Esophagus squamous epithelium (tissue), 5 donors: ENCODE measurements at regions not wholly inside any gene's neighbourhood (a gene's known extent, or its start where the extent isn't known, plus 50 kb on each side); places are given as distances from the start of the nearest gene placed in this dataset.

Experiments used
- DNase-seq: peaks from one replicate; lab custom pipeline; 2025; lab: John Stamatoyannopoulos, UW
- H3K27ac ChIP-seq, 4 donors: fragments of 200-600 bp; sonication (generic); one replicate each; pipeline ENCODE4 v1.5.1; 2016 to 2019; ENCODE audit warnings: mild to moderate bottlenecking in 1 of 4
- H3K27me3 ChIP-seq, 4 donors: fragments of 200-600 bp; sonication (generic); 1 replicate in 3 of 4; 2 replicates in 1 of 4; pipeline versions ENCODE4 v1.5.1 to v1.6.0; 2017 to 2021; ENCODE audit warnings: antibody characterized with exemption in 1 of 4
- H3K36me3 ChIP-seq, 3 donors: fragments of 200-600 bp; sonication (generic); one replicate each; pipeline ENCODE4 v1.5.1; 2016 to 2019
- H3K4me1 ChIP-seq, 3 donors: fragments of 200-600 bp; sonication (generic); one replicate each; pipeline ENCODE4 v1.5.1; 2017 to 2019
- H3K4me3 ChIP-seq, 4 donors: fragments of 200-600 bp; sonication (generic); 1 replicate in 3 of 4; 2 replicates in 1 of 4; pipeline ENCODE4 v1.5.1; 2016 to 2019; ENCODE audit warnings: mild to moderate bottlenecking in 2 of 4, moderate library complexity in 1 of 4
- H3K9me3 ChIP-seq, 3 donors: fragments of 200-600 bp; sonication (generic); one replicate each; pipeline ENCODE4 v1.5.1; 2016 to 2019
- CTCF ChIP-seq, 6 experiments: fragments of 450-650 bp in 4 of 6; fragments of 200-600 bp in 2 of 6; sonication (generic) in 2 of 6; IDR thresholded peaks; one replicate each; pipeline ENCODE4 v1.5.1; 2016 to 2019; ENCODE audit warnings: antibody characterized with exemption in 6 of 6, mild to moderate bottlenecking in 4 of 6, moderate library complexity in 4 of 6
- POLR2A ChIP-seq, 4 donors: fragments of 450-650 bp; IDR thresholded peaks; one replicate each; pipeline ENCODE4 v1.6.1; 2017; ENCODE audit warnings: antibody characterized with exemption in 4 of 4, mild to moderate bottlenecking in 4 of 4, moderate library complexity in 3 of 4
- WGBS, 2 donors: methylation state at CpG; one replicate each; pipeline ENCODE4 v1.1.5; 2018; 5-methylcytosine and 5-hydroxymethylcytosine counted together
- intact Hi-C: fragments of 100-400 bp; cut with DNase I; formaldehyde crosslinking; loops from one replicate; pipeline ENCODE4 v1.15.0; 2022
- donor health status: DM: yes; HTN: yes; CAD: no.

- Histone ChIP-seq H3K4me1 (no peaks in the 10 kb centered on the region), H3K9me3 (no peaks in the 10 kb centered on the region), H3K4me3 (no peak overlapping the region), H3K27ac (no peak overlapping the region), H3K27me3 (peaks cover 0 to 22% (median 0%) of the 10 kb centered on the region in 4 donors), H3K36me3 (no peaks in the 10 kb centered on the region)
- intact Hi-C loops: no loop called here
- no peak for DNase-seq
- 31 to 46% methylated on average over 2 of the region's 2 CpGs for WGBS, 2 donors
- TF ChIP-seq CTCF (IDR thresholded peaks at IDR 0.05): no peak
- no peak for TF ChIP-seq POLR2A (IDR thresholded peaks at IDR 0.05)
Observed at GRCh38 chr18:59966913-59967312, 67.1 kb downstream of the PMAIP1 start.

GRCh38 chr18:59963229-59963628 lies 63.4 kb downstream of the PMAIP1 start:
- WGBS, 2 donors: 64 to 65% methylated on average over 5 of the region's 5 CpGs
- intact Hi-C loops: no loop called here
- Histone ChIP-seq H3K27me3 (peaks cover 0 to 5% (median 0%) of the 10 kb centered on the region in 4 donors), H3K36me3 (no peaks in the 10 kb centered on the region), H3K4me3 (no peak overlapping the region), H3K4me1 (peaks cover 0 to 15% (median 3%) of the 10 kb centered on the region in 3 donors), H3K9me3 (no peaks in the 10 kb centered on the region), H3K27ac (no peak overlapping the region)
- no peak for DNase-seq
- TF ChIP-seq POLR2A (IDR thresholded peaks at IDR 0.05) (no peak), CTCF (IDR thresholded peaks at IDR 0.05) (no peak)

- 18 to 26% methylated on average over 4 of the region's 4 CpGs for WGBS, 2 donors
- intact Hi-C loops: no loop called here
- H3K27ac ChIP-seq: peak overlapping the region in 2 of 4 donors; percentile 51
- H3K9me3 ChIP-seq: no peaks in the 10 kb centered on the region
- DNase-seq: no peak
- no peaks in the 10 kb centered on the region for H3K36me3 ChIP-seq
- H3K27me3 ChIP-seq: no peaks in the 10 kb centered on the region
- no peak overlapping the region for H3K4me3 ChIP-seq
- TF ChIP-seq POLR2A (IDR thresholded peaks at IDR 0.05) (no peak), CTCF (IDR thresholded peaks at IDR 0.05) (no peak)
- peaks cover 0 to 20% (median 3%) of the 10 kb centered on the region in 3 donors for H3K4me1 ChIP-seq
Observed at GRCh38 chr18:59961070-59961469, 61.3 kb downstream of the PMAIP1 start.

- H3K4me1 ChIP-seq: peaks cover 0 to 20% (median 3%) of the 10 kb centered on the region in 3 donors
- no peaks in the 10 kb centered on the region for H3K27me3 ChIP-seq
- no peak for DNase-seq
- H3K27ac ChIP-seq: no peak overlapping the region
- no peak overlapping the region for H3K4me3 ChIP-seq
- 88 to 89% methylated on average over 2 of the region's 2 CpGs for WGBS, 2 donors
- no peaks in the 10 kb centered on the region for H3K36me3 ChIP-seq
- intact Hi-C loops: no loop called here
- H3K9me3 ChIP-seq: no peaks in the 10 kb centered on the region
- TF ChIP-seq POLR2A (IDR thresholded peaks at IDR 0.05) (no peak), CTCF (IDR thresholded peaks at IDR 0.05) (no peak)
Observed at GRCh38 chr18:59960272-59960671, 60.5 kb downstream of the PMAIP1 start.

GRCh38 chr18:59959606-59960005 lies 59.8 kb downstream of the PMAIP1 start:
- 49 to 60% methylated on average over 2 of the region's 2 CpGs for whole genome bisulfite sequencing, 2 donors
- intact Hi-C loops: no loop called here
- no peaks in the 10 kb centered on the region for H3K9me3 ChIP-seq
- H3K4me1 ChIP-seq: peaks cover 0 to 26% (median 3%) of the 10 kb centered on the region in 3 donors
- no peaks in the 10 kb centered on the region for H3K36me3 ChIP-seq
- H3K27me3 ChIP-seq: no peaks in the 10 kb centered on the region
- TF ChIP-seq CTCF (IDR thresholded peaks at IDR 0.05) (no peak), POLR2A (IDR thresholded peaks at IDR 0.05) (no peak)
- no peak overlapping the region for H3K4me3 ChIP-seq
- H3K27ac ChIP-seq: no peak overlapping the region
- no peak for DNase-seq
